ENCODE measurements at regions not wholly inside any gene's neighbourhood (a gene's known extent, or its start where the extent isn't known, plus 50 kb on each side); places are given as distances from the start of the nearest gene placed in this dataset.

DNA sequence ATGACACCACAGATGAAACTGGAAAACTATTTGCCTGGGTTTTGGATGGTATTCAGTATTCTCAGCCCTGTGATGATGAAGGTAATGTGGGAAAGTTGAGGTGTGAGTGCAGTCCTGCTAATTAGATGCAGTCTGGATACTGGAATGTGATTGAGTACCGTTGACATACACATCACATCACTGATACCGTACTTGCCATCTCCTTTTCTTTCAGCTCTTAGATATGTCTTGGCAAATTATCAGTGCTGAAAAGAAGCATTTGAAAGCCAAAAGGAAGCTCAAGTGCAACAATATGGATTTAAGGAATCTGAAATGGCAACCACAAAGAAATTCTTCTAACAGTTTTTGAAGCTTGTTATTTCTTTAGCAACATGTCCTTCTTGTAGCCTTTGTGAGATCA, 381.4 kb upstream of the TGFBR2 start:
- no peak for DNase-seq

DNA sequence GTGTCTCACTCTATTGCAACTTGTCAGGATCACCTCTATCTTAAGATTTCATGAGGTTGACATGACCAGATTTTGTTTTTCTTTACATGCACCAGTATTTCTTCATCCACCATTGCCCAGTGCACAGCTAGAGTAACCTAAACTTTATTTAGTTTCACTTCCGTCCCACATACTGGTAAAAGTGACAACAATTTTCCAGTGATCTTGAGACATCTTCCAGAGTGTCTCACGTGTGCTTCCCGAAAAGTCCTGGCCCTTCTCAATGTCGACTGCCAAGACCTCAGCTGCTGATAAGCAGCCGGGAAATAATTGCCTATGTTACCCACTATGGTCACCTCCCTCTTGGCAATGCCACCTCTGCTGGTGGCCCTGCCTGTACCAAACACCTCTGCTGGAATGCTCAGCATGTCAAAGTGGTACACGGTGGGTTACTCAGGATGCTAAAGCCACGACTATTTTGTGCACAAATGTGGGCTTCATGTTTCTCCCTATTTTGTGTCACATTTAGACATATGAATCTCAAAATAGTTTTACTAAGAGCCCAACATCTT, 379.7 kb upstream of the TGFBR2 start:
- no peak for DNase-seq

DNA sequence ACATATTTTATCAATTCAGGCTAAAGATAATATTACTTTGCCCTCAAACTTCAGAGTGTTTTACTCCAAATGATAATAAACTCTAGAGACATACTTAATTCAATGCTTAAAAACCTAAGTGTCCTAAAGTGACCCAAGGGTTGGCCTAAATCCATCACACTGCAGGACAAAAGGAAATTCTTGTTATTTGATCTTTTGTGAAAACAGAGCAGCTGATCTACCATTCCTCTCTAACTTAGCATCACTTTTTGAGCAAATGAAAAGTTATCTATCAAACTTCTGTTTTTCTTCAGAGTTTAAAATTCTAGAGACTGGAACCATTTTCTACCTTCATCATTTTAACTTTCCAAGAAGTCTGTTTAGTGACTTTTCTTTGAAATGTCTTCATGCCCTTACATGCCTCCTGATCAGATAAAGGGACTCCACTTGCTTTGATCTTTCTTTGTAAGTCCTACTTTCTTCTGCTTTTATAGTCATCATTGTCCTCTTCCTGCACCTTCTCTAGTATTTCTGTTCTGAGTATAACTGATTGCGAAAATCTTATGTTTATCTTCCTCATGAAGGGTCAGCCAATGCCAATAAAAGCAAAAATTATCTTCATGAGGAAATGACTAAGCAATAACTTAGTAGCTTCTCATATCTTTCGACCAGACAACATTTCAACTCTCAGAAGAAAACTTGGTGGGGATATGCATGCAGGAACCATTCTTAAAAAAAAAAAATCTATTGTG, 378.7 kb upstream of the TGFBR2 start:
- no peak for DNase-seq

DNA sequence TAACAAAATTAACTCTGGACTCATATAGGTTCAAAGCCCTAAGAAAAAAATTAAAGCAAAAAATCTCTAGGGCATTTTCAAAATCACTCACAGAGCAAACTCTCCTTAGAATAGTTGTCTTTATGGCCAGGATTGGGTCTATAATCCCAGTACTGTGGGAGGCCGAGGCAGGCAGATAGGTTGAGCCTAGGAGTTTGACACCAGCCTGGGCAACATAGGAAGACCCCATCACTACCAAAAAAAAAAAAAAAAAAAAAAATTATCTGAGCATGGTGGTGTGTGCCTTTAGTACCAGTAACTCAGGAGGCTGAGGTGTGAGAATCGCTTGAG, 378.1 kb upstream of the TGFBR2 start:
- DNase-seq: no peak

DNA sequence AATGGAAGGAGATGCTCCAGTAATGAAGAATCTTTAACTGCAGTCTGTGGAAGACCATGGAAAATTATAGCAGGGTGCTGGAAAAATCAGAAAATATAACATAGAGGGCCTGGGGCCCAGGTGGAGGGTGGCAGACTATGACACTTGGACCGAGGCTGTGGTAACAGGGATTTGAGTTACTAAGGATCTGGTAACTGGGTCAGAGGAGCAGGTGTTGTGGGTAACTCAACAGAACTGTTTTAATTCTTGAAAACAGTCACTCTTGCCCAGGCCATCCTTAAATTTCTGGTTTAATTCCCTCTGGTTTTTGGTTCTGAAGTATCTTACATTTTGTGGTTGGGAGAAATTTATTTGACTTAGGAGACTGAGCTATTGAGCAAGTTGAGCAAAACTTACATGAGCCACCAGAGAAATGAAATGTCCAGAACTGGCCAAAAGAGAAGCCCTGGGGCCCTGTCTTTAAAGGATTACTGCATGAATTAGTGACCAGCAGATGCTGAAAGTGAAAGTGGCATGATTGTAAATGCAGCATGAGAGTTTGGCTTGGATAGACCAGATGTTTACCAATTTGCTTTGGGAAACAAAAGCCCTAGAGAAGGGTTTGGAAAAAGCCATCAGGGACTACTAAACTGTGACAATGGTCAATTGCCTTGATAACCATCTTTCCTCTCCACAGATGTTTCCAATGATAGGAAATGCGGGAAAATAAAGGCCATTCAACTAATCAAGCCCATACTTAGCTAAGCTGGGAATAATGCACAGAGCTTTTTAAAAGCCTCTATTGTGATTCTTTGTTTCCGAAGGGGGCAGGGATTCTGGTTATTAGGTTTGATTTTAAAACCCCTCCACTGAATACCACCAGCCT, 374.9 kb upstream of the TGFBR2 start:
- DNase-seq: no peak

DNA sequence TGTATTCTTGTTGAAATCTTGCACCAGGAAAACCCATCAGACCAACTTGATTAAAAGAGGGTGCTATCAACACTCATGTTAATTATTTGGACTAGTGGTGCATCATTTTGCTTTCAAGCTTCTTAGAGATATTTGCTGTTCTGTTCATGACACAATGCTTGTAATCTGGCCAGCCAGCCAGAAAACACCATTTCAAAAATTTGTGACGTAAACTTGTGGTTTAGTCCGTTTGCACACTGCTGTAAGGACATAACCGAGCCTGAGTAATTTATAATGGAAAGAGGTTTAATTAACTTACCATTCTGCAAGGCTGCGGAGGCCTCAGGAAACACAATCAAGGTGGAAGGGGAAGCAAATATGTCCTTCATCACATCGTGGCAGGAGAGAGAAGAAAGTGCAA, 374.3 kb upstream of the TGFBR2 start:
- no peak for DNase-seq

DNA sequence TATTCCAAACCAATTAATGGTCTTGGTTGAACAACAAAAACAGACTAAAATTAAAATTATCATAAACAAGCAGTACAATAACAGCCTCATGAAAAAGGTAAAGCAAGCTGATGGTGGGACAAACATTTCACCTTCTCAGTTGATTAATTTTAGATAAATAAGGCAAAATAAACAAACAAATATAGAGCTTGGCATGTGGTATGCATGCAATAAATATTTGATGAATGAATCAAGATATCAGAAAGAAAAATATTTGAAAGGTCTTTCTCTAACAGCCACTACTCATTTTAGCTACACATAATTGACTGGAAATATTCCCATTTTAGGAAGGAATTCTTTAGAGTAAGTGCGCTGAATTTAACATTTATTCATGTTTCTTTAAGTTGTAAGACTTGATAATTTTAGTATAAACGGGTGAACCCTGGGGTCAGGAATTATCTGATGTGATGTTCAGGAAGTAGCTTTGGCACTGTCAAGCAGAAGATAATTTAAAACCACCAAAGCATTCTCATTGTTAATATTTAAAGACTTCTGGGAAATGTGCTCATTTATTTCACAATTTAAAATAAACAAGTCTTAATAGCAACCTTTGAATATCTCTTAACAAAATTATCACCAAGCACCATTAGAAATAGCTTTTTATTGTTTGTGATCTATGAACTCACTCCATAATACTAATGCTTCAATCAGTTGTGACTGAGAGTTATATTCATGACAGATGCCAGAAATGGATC, 372.3 kb upstream of the TGFBR2 start:
- no peak for DNase-seq

DNA sequence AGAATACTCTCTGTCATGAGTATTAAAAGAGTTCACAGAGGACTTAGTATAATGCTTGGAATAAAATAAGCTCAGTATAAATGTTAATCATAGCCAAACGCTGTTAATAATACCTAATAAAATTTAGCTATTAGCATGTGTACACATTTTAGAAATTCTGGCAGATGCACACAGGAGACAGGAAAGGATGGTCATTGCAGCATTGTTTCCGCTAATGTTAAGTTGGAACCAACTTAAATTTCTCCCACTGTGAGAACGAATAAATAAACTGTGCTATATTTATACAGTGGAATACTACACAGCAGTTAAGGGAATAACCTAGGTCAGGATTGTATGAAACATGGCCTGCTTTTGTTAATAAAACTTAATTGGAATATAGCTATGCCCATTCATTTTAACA, 370.4 kb upstream of the TGFBR2 start:
- DNase-seq: no peak

DNA sequence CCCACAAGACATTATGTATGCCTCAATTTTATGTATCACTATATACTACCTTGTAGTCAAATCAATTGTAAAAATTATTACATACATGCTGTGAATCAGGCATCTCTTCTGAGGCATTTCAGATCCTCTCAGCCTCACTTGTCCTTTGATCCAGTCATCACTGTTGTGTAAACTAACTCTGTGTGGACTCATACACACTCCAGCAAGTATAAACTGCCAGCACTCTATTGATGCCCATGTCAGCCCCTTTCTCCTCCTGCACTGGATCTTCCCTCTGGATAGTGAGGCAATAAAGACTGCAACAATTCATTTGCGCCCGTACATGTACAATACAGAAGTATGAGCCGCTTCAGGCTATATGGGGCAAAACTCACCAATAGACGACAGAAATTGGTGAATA, 364.7 kb upstream of the TGFBR2 start:
- DNase-seq: no peak

DNA sequence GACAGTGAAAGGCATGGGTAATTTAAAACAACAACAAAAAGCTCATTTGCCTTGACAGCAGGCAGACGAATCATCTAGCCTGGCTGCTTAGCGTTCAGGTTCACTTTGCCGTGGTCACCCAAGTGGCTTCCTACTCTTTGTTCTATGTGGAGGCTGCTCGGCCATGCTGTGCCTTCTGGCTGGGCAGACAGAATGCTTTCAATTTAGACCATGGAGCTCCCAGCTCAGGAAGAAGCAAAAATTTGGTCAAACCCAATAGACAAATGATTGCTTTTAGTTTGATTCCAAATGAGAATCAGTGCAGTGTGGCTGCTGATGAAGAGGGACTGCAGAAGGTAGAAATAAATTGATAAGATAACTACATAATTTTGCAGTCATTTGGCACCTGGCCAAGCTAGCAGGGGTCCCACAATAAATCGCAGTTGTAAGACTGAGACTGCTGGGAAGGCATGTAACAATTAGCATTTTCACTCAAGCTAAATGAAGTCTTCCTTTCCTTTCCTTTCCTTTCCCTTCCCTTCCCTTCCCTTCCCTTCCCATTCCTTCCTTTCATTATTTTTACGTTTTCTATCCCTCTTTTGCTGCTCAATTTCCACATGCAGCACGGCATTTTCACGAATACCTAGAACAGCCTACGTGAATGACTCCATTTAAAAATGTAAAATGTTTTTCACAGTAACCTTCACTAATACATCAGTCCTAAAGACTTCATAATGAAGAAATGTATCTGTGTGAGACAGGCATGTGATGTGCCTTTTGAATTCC, 360.4 kb upstream of the TGFBR2 start:
- no peak for DNase-seq

DNA sequence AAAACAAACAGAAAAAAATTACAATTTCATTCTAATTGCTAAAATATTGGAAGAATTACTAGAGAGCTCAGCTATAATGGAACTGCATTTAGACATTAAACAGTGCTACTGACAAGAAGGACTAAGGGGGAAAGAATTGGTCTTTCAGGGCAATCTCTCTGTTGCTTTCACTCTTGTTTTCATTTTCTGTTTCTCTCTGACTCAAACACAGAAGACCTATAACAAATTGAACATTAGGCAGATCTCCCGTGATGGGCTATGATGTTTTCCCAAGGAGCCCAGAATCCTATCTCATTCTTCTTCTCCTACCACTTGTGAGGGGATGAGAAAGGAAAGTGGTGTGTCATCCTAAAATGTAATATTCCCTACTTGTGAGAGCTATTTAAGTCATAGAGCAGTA, 358.0 kb upstream of the TGFBR2 start:
- DNase-seq: no peak

DNA sequence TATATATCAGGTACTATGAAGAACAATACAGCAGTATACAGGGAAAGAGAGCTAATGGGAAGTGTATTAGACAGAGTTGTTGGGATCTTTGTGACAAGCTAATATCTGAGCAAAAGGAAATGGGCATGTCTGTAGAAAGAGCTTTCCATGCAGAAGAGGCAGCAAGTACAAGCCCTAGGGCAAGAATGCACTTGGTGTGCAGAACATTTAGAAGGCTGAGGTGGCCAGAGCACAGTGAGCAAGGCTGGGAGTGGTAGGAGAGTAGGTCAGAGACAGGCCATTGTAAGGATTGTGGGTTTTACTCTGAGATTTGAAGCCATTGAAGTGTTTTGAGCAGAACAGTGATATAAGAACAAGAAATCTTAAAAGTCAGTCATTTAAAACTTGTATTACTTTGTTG, 353.9 kb upstream of the TGFBR2 start:
- DNase-seq: no peak

DNA sequence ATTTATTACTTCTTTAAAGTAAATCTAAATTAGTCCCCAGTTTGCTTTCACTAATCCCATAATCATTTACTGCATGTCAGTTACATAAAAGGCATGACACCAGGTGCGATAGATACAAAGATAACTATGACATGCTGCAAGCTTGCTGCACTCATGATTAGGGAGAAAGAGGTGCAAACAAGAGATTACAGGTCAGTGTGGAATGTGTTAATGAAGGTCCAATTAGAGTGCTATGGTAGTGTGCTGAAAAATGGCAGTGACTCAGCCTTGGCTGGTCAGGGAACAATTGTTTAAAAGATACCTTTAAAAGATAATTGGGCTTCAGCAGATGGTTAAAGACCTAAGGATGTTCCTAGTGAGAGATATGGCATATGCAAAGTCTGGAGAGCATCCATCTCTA, 352.6 kb upstream of the TGFBR2 start:
- no peak for DNase-seq

DNA sequence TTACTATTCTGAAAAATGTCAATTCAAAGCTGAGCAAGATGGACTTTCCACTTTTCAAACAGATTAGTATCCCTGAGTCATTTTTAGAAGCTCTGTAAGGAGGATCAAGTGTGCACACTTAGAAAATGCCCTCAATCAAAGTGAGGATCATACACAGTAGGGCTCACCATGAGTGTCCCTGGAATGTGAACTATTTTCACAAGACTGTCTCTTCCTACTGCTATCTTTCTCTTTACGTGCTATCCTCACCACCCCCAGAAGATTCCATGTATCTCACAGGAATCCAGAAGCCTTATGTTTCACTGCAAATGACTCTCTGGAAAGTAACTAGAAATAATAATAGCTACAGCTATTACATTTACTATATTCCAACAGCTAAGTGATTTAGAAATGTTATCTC, 349.9 kb upstream of the TGFBR2 start:
- no peak for DNase-seq

DNA sequence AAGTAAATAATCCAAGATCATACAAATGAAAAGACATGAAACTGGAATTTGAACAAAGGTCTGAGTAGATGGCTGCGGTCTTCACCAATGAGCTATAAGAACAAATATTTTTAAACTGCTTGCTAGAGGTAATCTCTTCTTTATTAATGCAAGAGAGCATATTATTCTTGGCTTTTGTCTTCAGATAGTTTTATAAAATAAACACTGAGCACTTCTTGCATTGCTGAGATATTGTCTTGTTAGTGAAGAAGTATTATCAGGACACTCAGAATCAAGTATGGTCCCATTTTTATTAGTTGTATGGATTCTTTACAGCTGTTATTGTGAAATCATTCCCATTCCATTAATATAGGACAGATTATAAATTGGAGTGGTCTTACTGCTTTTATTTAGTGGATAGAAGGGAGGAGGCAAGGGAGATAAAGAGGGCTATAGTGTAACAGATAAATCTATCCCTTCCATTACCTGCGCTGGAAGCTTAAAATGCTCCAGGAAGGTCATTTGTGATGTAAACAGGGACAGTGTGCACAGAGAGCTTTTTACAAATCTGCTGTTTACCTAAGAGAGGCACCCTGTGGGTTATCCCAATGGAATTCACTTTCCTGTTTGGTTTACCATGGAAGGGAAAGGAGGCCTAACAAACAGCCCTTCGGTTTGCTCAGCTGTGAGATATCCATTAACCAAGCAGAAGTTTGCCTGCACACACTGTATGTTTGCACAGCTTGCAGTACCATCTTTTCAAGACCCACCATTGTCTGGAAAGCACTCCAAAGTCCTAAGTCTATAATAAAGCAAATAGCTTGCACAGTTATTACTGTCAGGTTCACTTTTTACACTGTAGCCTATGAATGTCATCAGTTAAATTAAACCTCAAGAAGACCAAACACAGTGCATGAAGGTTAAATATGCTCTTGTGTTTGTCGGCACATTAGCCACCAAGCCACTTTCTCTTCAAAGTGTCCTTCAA, 347.7 kb upstream of the TGFBR2 start:
- peak; percentile 48 for DNase-seq

DNA sequence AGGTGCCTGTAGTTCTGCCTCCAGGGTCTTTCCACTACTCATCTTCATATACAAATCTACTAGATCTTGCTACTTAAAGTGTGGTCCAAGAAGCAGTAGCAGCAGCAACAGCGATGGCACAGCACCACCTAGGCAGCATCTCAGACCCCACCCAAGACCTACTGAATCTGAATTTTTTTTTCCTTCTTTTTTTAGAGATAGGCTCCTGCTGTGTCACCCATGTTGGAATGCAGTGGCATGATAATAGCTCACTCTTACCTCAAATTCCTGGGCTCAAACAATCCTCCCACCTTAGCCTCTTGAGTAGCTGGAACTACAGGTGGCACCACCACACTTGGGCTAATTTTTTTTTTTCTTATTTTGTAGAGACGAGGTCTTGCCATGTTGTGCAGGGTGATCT, 346.7 kb upstream of the TGFBR2 start:
- no peak for DNase-seq

DNA sequence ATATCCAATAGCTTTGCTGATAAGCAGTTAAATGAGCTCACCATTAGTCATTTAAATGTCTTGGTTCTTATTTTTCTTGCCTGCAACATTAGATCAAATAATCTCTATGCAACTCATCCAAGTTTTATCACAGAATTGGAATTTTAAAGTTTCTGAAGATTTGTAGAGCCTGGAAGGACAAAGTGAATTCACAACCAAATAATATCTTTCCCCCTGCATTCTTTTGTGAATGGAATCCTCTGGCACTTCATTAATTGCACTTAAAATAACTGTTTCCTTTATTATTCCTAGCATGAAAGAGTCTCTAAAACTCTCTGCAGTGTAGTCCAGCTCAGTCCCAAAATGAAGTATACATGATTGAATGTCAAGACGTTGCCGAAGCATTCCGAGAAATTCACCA, 345.6 kb upstream of the TGFBR2 start:
- DNase-seq: no peak

DNA sequence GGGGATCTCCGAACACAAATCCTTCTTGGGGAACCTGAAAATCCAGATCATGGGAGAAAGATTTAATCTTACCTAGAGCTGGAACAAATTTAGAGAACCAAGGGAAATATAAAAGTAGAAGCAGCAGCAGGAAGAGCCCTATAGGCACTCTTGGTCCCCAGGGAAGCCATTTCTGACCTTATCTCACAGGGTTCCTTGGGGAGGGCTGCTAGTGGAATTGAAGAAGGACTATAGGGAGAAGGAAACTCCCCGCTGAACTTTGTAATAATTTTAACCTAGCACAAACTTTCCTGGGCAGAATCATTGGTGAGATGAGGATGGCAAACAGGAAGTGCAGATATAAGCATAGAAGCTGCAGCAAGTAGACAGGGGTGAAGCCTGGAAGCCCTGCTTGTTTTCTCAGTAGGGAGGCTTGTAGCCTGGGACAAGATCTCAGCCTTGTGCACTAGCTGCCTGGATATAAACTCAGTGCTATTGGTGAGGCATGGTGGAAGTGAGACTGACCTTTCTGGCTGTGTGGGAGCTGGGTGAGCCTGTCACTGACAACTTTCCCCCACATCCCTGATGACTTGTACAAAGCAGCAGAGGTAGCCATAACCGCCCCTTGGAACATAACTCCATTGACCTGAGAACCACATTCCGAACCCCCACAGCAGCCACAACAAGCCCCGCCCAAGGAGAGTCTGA, 343.0 kb upstream of the TGFBR2 start:
- DNase-seq: no peak

DNA sequence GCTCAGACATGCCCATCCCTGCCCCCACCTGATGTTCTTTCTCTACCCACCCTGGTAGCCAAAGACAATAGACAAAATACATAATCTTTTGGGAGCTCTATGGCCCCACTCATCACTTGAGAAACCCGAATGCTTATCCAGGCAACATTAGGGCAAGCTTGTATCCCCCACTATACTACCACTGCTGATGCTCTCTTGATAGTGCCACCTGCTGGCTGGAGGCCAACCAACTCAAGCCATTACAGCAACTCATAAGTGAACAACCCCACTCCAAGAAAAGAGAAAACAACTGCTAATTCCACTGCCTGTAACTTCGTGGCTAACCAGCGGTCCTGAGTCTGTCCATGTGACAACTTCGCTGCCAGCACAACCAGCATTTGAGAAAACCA, 342.5 kb upstream of the TGFBR2 start:
- no peak for DNase-seq

DNA sequence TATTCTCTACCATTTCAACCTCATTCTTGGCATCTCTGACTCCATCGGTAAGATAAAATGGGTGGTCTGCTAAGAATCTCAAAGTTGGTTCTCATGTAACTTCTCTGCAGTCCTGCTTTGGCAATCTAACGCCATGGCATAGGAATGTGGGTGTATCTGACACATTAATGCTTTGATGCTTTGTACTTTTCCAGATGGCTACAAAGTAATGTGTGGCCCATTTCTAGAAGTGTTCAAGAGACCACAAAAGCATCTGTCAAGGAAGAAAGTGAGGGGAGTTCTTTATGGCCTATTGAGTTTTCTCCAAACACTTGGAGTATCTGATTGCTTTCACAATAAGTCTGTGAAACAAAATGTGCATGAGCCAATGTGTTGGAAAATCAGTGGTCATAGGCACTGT, 339.9 kb upstream of the TGFBR2 start:
- DNase-seq: no peak

DNA sequence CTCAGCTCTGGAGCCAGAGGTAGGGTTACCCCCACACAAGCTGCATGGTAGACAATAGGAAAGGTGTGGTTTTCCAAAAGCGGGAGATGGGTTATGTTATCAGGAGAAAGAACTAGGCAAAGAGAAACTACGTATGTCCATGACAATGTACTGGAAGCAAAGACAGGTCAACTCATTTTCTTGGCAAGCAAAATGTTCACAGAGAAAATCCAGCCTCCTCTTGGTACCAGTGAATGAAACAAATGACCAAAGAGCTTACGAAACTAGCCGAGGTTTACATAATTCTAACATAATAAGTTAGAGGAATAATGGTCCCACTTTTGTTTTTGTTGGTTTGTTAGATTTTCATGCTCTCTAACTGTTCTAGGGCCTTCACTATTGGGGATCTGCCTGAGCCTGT, 338.1 kb upstream of the TGFBR2 start:
- DNase-seq: no peak

Measured in NCI-H1105 (cell line).